ENCODE measurements at regions not wholly inside any gene's neighbourhood (a gene's known extent, or its start where the extent isn't known, plus 50 kb on each side); places are given as distances from the start of the nearest gene placed in this dataset.
"Not testable (repeated sequence)": the region's sequence is repeated elsewhere in the genome, so short reads cannot be mapped to it uniquely, and the experiment has no call there.

DNA sequence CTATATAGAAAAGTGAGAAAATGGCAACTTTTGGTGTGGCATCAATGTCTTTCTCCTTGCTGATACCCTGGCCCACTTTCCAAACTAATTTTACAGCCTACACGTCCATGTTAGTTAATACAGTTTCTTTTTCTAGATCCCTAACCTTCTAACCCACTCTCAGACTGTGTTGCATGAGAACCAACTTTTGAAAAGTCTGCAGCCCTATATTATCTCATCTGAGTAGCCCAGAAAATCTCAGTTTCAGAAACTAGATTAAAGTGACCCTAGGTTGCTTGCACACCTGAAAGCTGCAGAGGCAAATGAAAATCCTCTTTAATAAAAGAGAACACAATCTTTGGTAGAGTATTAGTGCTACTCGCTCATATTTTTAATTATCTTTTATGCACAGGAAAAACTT, 371.6 kb upstream of the EMCN start:
- Histone ChIP-seq H3K36me3 (no peaks in the 10 kb centered on the region), H3K4me3 (no peak overlapping the region), H3K27ac (no peak overlapping the region)

DNA sequence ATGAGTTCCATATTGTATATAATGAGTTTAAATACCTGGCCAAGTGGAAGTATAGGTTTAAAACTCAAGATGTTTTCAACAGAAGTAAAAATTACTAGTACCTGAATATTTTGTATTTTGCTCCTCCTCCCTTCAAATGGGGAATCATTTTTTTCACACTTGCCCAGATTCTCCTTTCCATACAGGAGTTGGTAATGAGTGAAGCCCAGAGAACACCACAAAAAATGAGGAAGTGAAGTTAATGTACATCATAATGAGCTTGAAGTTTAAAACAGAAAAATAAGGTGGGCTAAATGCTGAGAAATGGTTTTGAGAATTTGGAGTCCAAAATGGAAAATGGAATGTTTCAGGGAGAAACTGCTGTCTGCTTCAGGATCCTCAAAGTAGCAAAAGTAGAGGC, 364.8 kb upstream of the EMCN start:
- Histone ChIP-seq H3K9me3 (replicated peaks) (no peaks in the 10 kb centered on the region; the same call in 1 of the 2 replicates), H3K4me3 (no peak overlapping the region), H3K36me3 (no peaks in the 10 kb centered on the region), H3K27me3 (no peaks in the 10 kb centered on the region), H3K4me1 (no peaks in the 10 kb centered on the region), H3K27ac (no peak overlapping the region)
- no peak for DNase-seq

More for the DNA sequence above, 371.6 kb upstream of the EMCN start:
- Histone ChIP-seq H3K9me3 (replicated peaks) (peaks cover 2% of the 10 kb centered on the region; the same call in 1 of the 2 replicates), H3K27me3 (no peaks in the 10 kb centered on the region), H3K4me1 (no peaks in the 10 kb centered on the region)
- DNase-seq = no peak

DNA sequence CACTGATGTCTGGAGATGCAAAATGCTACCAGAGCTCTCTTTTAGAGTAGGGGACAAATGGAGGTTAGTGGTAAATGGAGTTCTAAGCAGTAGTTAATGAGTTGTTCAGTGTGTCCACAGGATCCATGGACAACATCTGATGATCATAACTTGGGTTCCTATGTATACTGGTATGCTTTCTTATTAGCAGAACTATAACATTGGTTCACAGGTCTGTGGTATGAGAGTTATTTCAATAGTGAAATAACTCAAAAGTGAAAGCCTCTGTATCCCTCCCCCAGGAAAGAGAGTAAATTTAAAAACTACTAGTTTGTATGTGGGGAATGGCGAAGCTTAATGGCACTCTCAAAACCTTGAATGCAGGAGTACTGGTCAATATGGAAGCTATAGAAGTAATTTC, 363.5 kb upstream of the EMCN start:
- H3K27me3 ChIP-seq = no peaks in the 10 kb centered on the region
- H3K4me1 ChIP-seq = no peaks in the 10 kb centered on the region
- H3K4me3 ChIP-seq = no peak overlapping the region
- H3K36me3 ChIP-seq = no peaks in the 10 kb centered on the region
- no peaks in the 10 kb centered on the region; the same call in 1 of the 2 replicates for H3K9me3 ChIP-seq (replicated peaks)
- no peak for DNase-seq
- H3K27ac ChIP-seq = no peak overlapping the region

DNA sequence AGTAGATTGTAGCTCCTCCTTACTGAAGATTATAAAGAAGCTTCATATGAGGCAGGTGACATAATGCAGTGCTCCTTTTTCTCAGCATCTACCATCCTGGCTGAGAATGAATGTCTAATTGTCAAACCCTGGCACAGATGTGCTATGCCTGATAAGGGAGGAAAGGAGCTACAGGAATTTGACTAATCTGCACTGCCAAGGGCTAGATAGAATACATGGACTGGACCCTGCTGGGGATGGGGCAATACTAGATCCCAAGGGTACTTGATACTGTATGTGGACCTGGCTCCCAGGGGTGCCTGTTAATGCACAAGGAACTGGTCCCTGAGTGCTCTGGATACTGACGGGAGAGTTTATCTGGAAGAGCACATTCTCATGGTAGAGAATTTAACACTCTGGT, 362.2 kb upstream of the EMCN start:
- no peaks in the 10 kb centered on the region for H3K4me1 ChIP-seq
- H3K4me3 ChIP-seq = no peak overlapping the region
- H3K27ac ChIP-seq = no peak overlapping the region
- no peaks in the 10 kb centered on the region for H3K36me3 ChIP-seq
- peak; percentile 6 to 32 for DNase-seq
- no peaks in the 10 kb centered on the region for H3K27me3 ChIP-seq
- no peaks in the 10 kb centered on the region for H3K9me3 ChIP-seq (replicated peaks)

DNA sequence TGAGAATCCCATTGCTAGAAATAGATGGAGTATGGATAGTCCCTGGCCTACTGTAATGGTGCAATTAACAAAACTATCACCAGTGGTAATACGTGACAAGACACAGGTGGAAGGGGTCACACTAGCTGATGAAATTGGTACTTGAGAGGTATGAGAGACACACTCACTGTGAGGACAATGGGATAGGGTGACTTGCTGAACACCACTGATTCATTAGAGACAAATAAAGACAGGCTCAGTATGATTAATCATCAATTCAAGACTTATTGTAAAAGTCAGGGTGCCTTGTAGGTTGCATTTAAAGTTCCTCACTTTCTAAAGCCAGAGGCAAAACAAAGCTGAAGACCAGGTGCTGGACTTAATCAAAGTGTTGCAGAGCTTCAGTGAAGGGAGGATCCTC, 361.6 kb upstream of the EMCN start:
- DNase-seq = no peak
- Histone ChIP-seq H3K4me1 (no peaks in the 10 kb centered on the region), H3K4me3 (no peak overlapping the region), H3K36me3 (no peaks in the 10 kb centered on the region), H3K27me3 (no peaks in the 10 kb centered on the region), H3K9me3 (replicated peaks) (no peaks in the 10 kb centered on the region), H3K27ac (no peak overlapping the region)

DNA sequence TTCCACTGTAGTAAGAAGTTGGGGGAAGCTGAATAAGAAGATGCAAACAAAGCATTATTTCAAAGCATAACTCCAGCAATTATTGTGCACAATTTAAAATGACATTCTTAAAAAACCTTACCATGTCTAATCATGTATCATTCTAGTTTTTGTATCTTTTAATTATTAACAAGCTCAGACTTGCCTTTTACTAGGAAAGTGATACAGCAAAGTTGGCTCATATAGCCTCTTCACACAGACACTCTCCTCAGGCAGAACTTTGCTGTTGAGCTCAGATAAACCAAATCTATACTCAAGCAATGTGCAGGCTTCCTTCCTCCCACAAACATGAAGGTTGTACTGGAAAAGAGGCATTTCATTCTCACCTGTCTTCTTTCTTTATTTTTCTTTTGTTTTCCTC, 358.7 kb upstream of the EMCN start:
- H3K9me3 ChIP-seq (replicated peaks) = no peaks in the 10 kb centered on the region
- no peaks in the 10 kb centered on the region for H3K36me3 ChIP-seq
- DNase-seq = no peak
- no peaks in the 10 kb centered on the region for H3K4me1 ChIP-seq
- H3K27ac ChIP-seq = no peak overlapping the region
- H3K4me3 ChIP-seq = no peak overlapping the region
- no peaks in the 10 kb centered on the region for H3K27me3 ChIP-seq

DNA sequence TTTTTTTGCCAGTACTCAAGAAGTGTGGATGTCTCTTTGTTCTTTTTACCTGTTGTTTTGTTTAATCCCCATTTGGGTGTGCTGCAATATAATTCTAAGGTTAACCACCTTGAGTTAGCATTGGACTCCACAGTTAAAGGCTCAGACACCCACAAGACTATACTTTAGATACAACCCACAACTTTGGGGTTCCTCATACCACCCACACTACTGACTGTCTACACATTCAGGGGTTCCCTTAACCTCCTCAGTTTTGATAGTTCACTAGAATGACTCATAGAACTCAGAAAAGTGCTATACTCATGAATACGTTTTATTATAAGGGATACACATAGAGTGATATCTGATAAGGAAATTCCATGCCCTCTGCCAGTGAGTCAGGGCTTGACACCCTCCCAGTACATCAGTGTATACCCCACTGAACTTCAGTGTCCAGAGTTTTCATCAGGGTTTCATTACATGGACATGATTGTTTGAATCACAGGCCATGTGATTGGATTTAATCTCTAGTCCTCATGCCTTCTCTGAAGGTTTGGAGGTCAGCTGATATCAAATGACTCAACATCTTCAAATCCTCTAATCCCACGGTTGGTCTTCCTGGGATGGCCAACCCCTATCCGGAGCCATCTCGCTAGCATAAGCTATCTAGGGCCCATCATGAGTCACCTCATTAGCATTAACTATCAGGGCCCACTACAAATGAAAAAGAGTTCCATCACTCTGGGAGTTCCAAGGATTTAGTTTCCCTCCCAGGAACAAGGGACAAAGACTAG, 357.7 kb upstream of the EMCN start:
- H3K27me3 ChIP-seq = no peaks in the 10 kb centered on the region
- no peaks in the 10 kb centered on the region for H3K4me1 ChIP-seq
- no peaks in the 10 kb centered on the region for H3K36me3 ChIP-seq
- no peak for DNase-seq
- no peak overlapping the region for H3K27ac ChIP-seq
- H3K9me3 ChIP-seq (replicated peaks) = no peaks in the 10 kb centered on the region
- H3K4me3 ChIP-seq = no peak overlapping the region

DNA sequence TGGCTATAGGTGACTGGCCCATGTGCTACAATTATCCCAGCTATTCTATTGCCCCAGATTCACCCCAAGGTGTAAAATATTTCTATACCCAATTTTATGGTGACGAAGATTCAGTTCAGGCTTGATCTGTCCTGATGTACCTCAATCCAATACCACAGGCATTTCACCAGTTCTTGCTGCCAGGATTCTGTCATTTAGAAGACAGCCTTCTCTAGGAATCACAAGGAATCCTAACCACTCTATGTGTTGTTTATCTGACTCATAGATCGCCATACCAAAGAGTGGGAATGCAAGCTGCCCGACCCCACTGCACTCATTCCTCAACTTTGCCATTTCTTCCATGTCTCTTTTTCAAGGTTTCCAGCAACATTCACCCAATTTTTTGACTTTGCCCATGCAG, 355.0 kb upstream of the EMCN start:
- no peak for DNase-seq
- no peak overlapping the region for H3K27ac ChIP-seq
- no peak overlapping the region for H3K4me3 ChIP-seq
- no peaks in the 10 kb centered on the region for H3K27me3 ChIP-seq
- no peaks in the 10 kb centered on the region for H3K36me3 ChIP-seq
- H3K9me3 ChIP-seq (replicated peaks) = no peaks in the 10 kb centered on the region
- no peaks in the 10 kb centered on the region for H3K4me1 ChIP-seq

DNA sequence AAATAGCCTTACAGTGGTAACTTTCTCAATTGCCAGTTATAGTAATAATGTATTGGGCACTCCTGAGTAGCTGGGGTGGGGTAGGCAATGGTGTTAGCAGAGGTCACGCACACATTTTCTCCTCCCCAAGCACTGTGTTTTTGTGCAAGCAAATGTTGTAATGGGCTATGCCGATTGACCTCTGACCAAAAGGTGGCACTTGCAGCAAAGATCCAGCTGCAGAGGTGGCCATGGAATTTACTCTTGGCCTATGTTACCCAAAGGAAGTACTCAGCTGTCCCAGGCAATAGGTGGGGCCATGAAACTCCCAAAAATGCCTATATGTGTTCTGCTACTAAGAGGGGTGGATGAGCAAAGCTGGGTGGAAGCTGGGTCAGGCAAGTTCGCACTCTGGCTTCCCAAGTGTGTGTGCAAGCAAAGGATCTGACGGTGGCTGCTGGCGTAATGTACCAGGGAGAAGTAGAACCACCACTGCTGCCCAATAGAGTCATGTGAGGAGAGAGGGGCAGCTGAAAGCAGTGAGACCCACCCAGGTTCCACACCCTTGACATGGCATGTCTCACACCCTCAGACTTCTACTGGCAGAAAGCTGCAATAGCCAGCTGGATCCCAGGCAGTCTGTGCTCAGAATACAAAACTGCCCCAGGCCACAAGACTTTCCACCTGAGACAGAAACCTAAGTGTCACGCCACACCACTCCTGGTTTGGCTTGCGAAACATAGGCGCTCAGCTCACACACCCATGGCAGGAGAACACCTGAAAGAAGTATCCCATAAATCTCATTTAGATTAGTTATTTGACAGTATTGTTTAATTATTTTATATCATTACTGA, 353.3 kb upstream of the EMCN start:
- Histone ChIP-seq H3K36me3 (no peaks in the 10 kb centered on the region), H3K27me3 (no peaks in the 10 kb centered on the region), H3K4me1 (no peaks in the 10 kb centered on the region), H3K4me3 (no peak overlapping the region), H3K9me3 (replicated peaks) (no peaks in the 10 kb centered on the region), H3K27ac (no peak overlapping the region)
- no peak for DNase-seq

DNA sequence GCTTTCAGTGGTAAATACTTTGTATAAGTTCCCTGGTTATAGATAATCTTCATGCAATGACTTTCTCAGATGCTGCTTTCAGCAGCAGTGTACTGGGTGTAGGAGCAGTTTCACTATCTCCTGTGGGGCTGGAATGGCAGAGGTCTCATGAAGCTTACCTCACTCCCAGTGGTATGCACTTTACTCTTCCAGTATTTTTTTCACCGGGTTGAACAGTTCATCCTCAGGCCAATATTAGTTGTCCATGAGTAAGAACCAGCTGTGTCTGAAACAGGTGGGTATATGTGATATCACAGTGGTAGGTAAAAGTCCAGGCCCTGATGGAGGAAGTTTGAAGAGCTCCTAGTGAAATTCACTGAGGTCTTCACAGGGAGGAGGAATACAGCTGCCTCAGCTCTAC, 351.5 kb upstream of the EMCN start:
- H3K36me3 ChIP-seq = no peaks in the 10 kb centered on the region
- H3K4me1 ChIP-seq = no peaks in the 10 kb centered on the region
- H3K9me3 ChIP-seq (replicated peaks) = no peaks in the 10 kb centered on the region
- DNase-seq = no peak
- no peak overlapping the region for H3K27ac ChIP-seq
- H3K4me3 ChIP-seq = no peak overlapping the region
- no peaks in the 10 kb centered on the region for H3K27me3 ChIP-seq

DNA sequence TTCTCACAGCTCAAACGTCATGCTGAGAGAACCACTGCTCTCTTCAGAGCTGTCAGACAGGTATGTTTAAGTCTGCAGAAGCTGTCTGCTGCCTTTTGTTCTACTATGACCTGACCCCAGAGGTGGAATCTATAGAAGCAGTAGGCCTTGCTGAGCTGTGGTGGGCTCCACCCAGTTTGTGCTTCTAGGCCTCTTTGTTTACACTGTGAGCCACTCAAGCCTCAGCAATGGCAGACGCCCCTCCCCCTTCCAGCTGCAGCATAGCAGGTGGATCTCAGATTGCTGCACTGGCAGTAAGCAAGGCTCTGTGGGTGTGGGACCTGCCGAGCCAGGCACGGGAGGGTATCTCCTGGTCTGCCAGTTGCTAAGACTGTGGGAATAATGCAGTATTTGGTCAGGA, 350.5 kb upstream of the EMCN start:
- not testable (repeated sequence) for H3K4me1 ChIP-seq; H3K4me3 ChIP-seq; H3K36me3 ChIP-seq; H3K27ac ChIP-seq; H3K27me3 ChIP-seq; H3K9me3 ChIP-seq (replicated peaks)
- DNase-seq = peak; percentile 12 to 17

DNA sequence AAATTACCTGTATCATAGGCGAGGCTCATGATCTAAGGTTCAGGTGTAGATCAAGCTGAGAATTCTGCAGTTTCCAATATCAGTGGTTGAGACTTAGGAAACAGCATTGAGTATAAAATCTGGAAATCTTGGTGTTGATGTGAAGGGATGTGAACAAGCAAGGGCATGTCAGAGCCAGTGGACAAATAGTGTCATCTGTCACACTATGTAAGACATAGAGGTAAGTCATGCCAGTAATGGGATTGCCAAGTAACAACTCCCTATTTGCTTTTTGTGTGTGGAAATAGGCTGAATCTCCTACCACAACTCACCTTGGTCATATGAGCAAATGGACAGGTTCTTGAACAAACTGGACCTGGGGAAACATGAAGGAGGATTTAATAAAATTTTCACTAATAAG, 334.5 kb upstream of the EMCN start:
- H3K4me1 ChIP-seq = no peaks in the 10 kb centered on the region
- no peak for DNase-seq
- H3K9me3 ChIP-seq (replicated peaks) = no peaks in the 10 kb centered on the region
- no peak overlapping the region for H3K4me3 ChIP-seq
- H3K27me3 ChIP-seq = no peaks in the 10 kb centered on the region
- H3K36me3 ChIP-seq = no peaks in the 10 kb centered on the region
- no peak overlapping the region for H3K27ac ChIP-seq

DNA sequence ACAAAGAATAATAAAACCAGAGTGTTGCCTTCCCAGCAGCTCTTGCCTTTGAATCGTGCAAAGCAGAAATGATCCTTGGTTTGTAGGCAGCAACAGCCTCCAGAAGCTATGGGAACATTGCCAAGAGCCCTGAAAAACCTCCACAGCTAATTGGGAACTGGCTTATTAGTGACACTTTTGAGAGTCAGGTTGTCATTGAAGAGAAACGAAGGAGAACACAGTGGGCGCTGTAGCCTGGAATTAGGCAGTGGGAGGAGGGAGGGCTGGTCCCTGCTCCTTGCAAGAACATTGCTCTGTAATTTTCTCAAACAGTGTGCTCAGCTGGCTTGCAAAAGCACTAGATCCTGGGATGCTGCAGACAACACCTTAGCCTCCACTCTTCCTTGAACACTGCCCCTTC, 331.5 kb upstream of the EMCN start:
- Histone ChIP-seq H3K9me3 (replicated peaks) (no peaks in the 10 kb centered on the region), H3K4me1 (0 out of 2 replicates have a peak, but pooled peaks cover 3% of the 10 kb centered on the region), H3K27me3 (no peaks in the 10 kb centered on the region), H3K4me3 (no peak overlapping the region), H3K36me3 (no peaks in the 10 kb centered on the region), H3K27ac (no peak overlapping the region)
- DNase-seq = no peak

DNA sequence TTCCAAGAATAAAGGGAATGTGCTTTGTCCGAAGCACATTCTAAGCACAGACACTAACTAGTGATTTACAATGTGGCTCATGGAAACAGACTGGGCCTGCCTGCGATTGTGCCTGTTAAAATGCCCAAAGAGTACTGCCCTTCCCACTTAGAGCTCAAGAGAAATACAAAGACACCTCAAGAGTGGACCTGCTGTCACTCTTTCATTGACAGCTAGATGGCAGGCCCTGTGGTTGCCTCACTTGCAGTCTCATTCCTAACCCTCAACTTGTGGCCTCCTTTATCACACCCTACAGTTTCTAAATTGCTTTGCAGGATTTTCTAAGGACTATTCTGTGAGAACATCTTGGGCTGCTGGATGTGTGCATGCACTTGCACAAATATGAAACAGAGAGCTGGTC, 331.0 kb upstream of the EMCN start:
- no peak for DNase-seq
- no peak overlapping the region for H3K27ac ChIP-seq
- H3K9me3 ChIP-seq (replicated peaks) = no peaks in the 10 kb centered on the region
- no peak overlapping the region for H3K4me3 ChIP-seq
- H3K4me1 ChIP-seq = 0 out of 2 replicates have a peak, but pooled peaks cover 3% of the 10 kb centered on the region
- no peaks in the 10 kb centered on the region for H3K27me3 ChIP-seq
- H3K36me3 ChIP-seq = no peaks in the 10 kb centered on the region

DNA sequence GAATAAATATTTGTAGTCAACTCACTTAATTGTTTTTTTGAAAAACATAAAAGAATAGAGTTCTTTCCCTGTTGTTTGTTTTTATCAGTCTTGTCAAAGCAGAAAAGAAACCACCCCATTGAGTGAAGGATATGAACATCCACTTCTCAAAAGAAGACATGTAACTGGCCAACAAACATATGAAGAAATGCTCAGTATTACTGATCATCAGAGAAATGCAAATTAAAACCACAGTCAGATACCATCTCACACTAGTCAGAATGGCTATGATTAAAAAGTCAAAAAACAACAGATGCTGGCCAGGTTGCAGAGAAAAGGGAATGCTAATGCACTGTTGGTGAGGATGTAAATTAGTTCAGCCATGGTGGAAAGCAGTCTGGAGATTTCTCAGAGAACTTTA, 326.1 kb upstream of the EMCN start:
- H3K27me3 ChIP-seq = no peaks in the 10 kb centered on the region
- no peaks in the 10 kb centered on the region for H3K36me3 ChIP-seq
- 0 out of 2 replicates have a peak, but pooled peaks cover 3% of the 10 kb centered on the region for H3K4me1 ChIP-seq
- no peak overlapping the region for H3K27ac ChIP-seq
- H3K9me3 ChIP-seq (replicated peaks) = no peaks in the 10 kb centered on the region
- H3K4me3 ChIP-seq = no peak overlapping the region
- DNase-seq = no peak
